HEK293 (cell line): ENCODE measurements at regions not wholly inside any gene's neighbourhood (a gene's known extent, or its start where the extent isn't known, plus 50 kb on each side); places are given as distances from the start of the nearest gene placed in this dataset.

Experiments used
- CTCF ChIA-PET: fragments of 350-600 bp; formaldehyde crosslinking; extraction: SDS; loops from one replicate; lab custom pipeline; 2021; ENCODE audit warnings: antibody characterized with exemption; lab: Yijun Ruan, JAX
- POLR2A ChIA-PET: fragments of 300-600 bp; formaldehyde crosslinking; extraction: SDS; loops from one replicate; lab custom pipeline; 2020; ENCODE audit warnings: antibody characterized with exemption, inconsistent platforms; lab: Yijun Ruan, JAX
- H3K27ac ChIP-seq: fragments of 200-500 bp; sonication (Bioruptor generic); 2 replicates; pipeline ENCODE4 v1.5.1; 2014; ENCODE audit warnings: low read depth, low read length, control low read depth, inconsistent platforms; ENCODE audit errors: extremely low read depth
- H3K36me3 ChIP-seq, 2 experiments: fragments of 200-500 bp in 1 of 2; sonication (Bioruptor generic) in 1 of 2; 1 replicate in 1 of 2; 2 replicates in 1 of 2; pipeline ENCODE4 v1.5.1; 2014 to 2017; ENCODE audit warnings: inconsistent platforms in 2 of 2, low read length in 2 of 2; ENCODE audit not compliant: control insufficient read depth in 2 of 2, insufficient read depth in 1 of 2
- H3K4me1 ChIP-seq: fragments of 200-500 bp; sonication (Bioruptor generic); 2 replicates; pipeline ENCODE4 v1.5.1; 2014; ENCODE audit warnings: mild to moderate bottlenecking, low read length, inconsistent platforms; ENCODE audit not compliant: control insufficient read depth, insufficient read depth
- H3K4me3 ChIP-seq: 2 replicates; pipeline ENCODE4 v1.5.1; 2011; ENCODE audit warnings: low read depth, mild to moderate bottlenecking, control low read depth, low read length, moderate library complexity
- H3K9me3 ChIP-seq: fragments of 200-500 bp; sonication (Bioruptor generic); 2 replicates; pipeline ENCODE4 v1.5.1; 2014; ENCODE audit warnings: low read depth, low read length, inconsistent platforms; ENCODE audit not compliant: control insufficient read depth, insufficient read depth
- AEBP2 ChIP-seq: fragments of 450-650 bp; formaldehyde crosslinking; IDR thresholded peaks from 2 replicates; pipeline ENCODE4 v1.5.1; 2016; ENCODE audit warnings: missing biosample characterization, missing genetic modification characterization, borderline replicate concordance
- ATF2 ChIP-seq: fragments of 450-650 bp; formaldehyde crosslinking; IDR thresholded peaks from 2 replicates; pipeline ENCODE4 v1.5.1; 2016; ENCODE audit warnings: missing biosample characterization, missing genetic modification characterization, low read depth
- BCL11B ChIP-seq: fragments of 450-650 bp; formaldehyde crosslinking; IDR thresholded peaks from 2 replicates; pipeline ENCODE4 v1.5.1; 2016; ENCODE audit warnings: low read depth, missing biosample characterization, missing genetic modification characterization
- ELK4 ChIP-seq: IDR thresholded peaks from 2 replicates; pipeline ENCODE4 v1.6.1; 2011; ENCODE audit warnings: mild to moderate bottlenecking, low read depth, low read length, borderline replicate concordance
- GLI2 ChIP-seq: fragments of 450-650 bp; formaldehyde crosslinking; IDR thresholded peaks from 2 replicates; pipeline ENCODE4; 2017; ENCODE audit warnings: missing biosample characterization, missing genetic modification characterization, low read depth, borderline replicate concordance
- GLI4 ChIP-seq: fragments of 450-650 bp; formaldehyde crosslinking; IDR thresholded peaks from 2 replicates; pipeline ENCODE4 v1.5.1; 2016; ENCODE audit warnings: missing biosample characterization, missing genetic modification characterization
- IKZF3 ChIP-seq: fragments of 450-650 bp; IDR thresholded peaks from 2 replicates; pipeline ENCODE4 v1.5.0; 2018; ENCODE audit warnings: missing biosample characterization, mild to moderate bottlenecking, missing genetic modification characterization, moderate library complexity
- PRDM1 ChIP-seq: fragments of 450-650 bp; formaldehyde crosslinking; IDR thresholded peaks from 2 replicates; pipeline ENCODE4; 2016; ENCODE audit warnings: missing biosample characterization, missing genetic modification characterization
- SALL2 ChIP-seq: fragments of 450-650 bp; formaldehyde crosslinking; IDR thresholded peaks from 2 replicates; pipeline ENCODE4 v1.5.0; 2017; ENCODE audit warnings: missing biosample characterization, mild to moderate bottlenecking, missing genetic modification characterization, borderline replicate concordance
- SP7 ChIP-seq: fragments of 450-650 bp; formaldehyde crosslinking; IDR thresholded peaks from 2 replicates; pipeline ENCODE4 v1.5.1; 2016; ENCODE audit warnings: missing biosample characterization, missing genetic modification characterization
- ZBTB44 ChIP-seq: fragments of 450-650 bp; IDR thresholded peaks from 2 replicates; pipeline ENCODE4 v1.5.1; 2018; ENCODE audit warnings: missing biosample characterization, mild to moderate bottlenecking, missing genetic modification characterization
- ZFP3 ChIP-seq: fragments of 450-650 bp; formaldehyde crosslinking; IDR thresholded peaks from 2 replicates; pipeline ENCODE4 v1.5.1; 2016; ENCODE audit warnings: low read depth, missing biosample characterization, missing genetic modification characterization
- ZFP69B ChIP-seq: fragments of 450-650 bp; formaldehyde crosslinking; IDR thresholded peaks from 2 replicates; pipeline ENCODE4 v1.5.1; 2016; ENCODE audit warnings: missing biosample characterization, missing genetic modification characterization
- ZNF112 ChIP-seq: fragments of 450-650 bp; formaldehyde crosslinking; IDR thresholded peaks from 2 replicates; pipeline ENCODE4 v1.5.0; 2017; ENCODE audit warnings: missing biosample characterization, missing genetic modification characterization
- ZNF169 ChIP-seq: fragments of 450-650 bp; formaldehyde crosslinking; IDR thresholded peaks from 2 replicates; pipeline ENCODE4 v1.5.1; 2016; ENCODE audit warnings: missing biosample characterization, missing genetic modification characterization
- ZNF202 ChIP-seq: fragments of 450-650 bp; formaldehyde crosslinking; IDR thresholded peaks from 2 replicates; pipeline ENCODE4 v1.5.1; 2016; ENCODE audit warnings: missing biosample characterization, missing genetic modification characterization, borderline replicate concordance
- ZNF239 ChIP-seq: fragments of 450-650 bp; formaldehyde crosslinking; IDR thresholded peaks from 2 replicates; pipeline ENCODE4 v1.5.1; 2016; ENCODE audit warnings: missing biosample characterization, missing genetic modification characterization
- ZNF24 ChIP-seq: fragments of 450-650 bp; formaldehyde crosslinking; IDR thresholded peaks from 2 replicates; pipeline ENCODE4 v1.5.1; 2016; ENCODE audit warnings: missing biosample characterization, missing genetic modification characterization
- ZNF302 ChIP-seq: fragments of 450-650 bp; formaldehyde crosslinking; IDR thresholded peaks from 2 replicates; pipeline ENCODE4 v1.5.1; 2016; ENCODE audit warnings: missing biosample characterization, missing genetic modification characterization, low read depth
- ZNF571 ChIP-seq: fragments of 450-650 bp; formaldehyde crosslinking; IDR thresholded peaks from 2 replicates; pipeline ENCODE4 v1.5.0; 2017; ENCODE audit warnings: missing biosample characterization, missing genetic modification characterization
- ZNF629 ChIP-seq: fragments of 450-650 bp; formaldehyde crosslinking; IDR thresholded peaks from 2 replicates; pipeline ENCODE4 v1.5.1; 2017; ENCODE audit warnings: missing biosample characterization, missing genetic modification characterization
- ZNF654 ChIP-seq: fragments of 450-650 bp; formaldehyde crosslinking; IDR thresholded peaks from 2 replicates; pipeline ENCODE4 v1.5.1; 2016; ENCODE audit warnings: low read depth, missing biosample characterization, missing genetic modification characterization
- TF ChIP-seq, protein P1 (sequence below): fragments of 450-650 bp; formaldehyde crosslinking; IDR thresholded peaks from 2 replicates; pipeline ENCODE4; 2016; ENCODE audit warnings: missing biosample characterization, missing genetic modification characterization

DNA sequence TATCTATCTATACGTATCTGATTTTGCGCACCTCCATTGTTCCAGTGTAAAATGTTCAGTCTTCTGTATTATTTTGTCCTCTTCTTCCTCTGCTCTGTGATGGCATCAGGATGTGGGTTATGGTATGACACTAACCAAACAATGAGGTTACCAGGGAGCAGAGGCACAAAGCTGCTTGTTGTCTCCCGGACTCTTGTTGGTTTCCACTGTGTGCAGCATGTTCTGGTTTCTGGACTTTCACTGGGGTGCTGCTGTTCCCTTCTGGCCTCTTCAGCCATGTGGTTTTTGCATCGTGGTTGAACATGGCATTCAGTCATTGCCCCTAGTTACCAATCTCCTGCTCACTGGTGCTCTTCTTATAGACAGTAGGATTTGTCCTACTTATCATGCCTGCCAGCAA is 665.9 kb downstream of the CBLN2 start:
- H3K9me3 ChIP-seq, result no peaks in the 10 kb centered on the region

GRCh38 chr18:71873695-71874094 is 670.4 kb downstream of the CBLN2 start:
- no peak overlapping the region for H3K4me3 ChIP-seq
- ChIA-PET POLR2A (no interaction called here), CTCF (no interaction called here)
- no peak for TF ChIP-seq BCL11B (tag by site-specific recombination)
- no peak for TF ChIP-seq ZNF169
- TF ChIP-seq SALL2, result no peak
- TF ChIP-seq ATF2 (tag by site-specific recombination), result no peak
- TF ChIP-seq ZNF24 (tag by site-specific recombination), result no peak
- no peak for TF ChIP-seq ZFP69B (tag by site-specific recombination)
- H3K4me1 ChIP-seq, result no peaks in the 10 kb centered on the region
- H3K27ac ChIP-seq, result no peak overlapping the region
- H3K36me3 ChIP-seq, result no peaks in the 10 kb centered on the region
- H3K9me3 ChIP-seq, result no peaks in the 10 kb centered on the region

More for the DNA sequence above, 665.9 kb downstream of the CBLN2 start:
- TF ChIP-seq ZNF239 (tag by site-specific recombination), result no peak
- no peak for TF ChIP-seq ZNF202 (tag by site-specific recombination)
- TF ChIP-seq ZNF571 (tag by site-specific recombination), result no peak
- no peak for TF ChIP-seq GLI2 (tag by site-specific recombination)
- TF ChIP-seq SALL2, result no peak
- no peak for TF ChIP-seq SP7 (tag by site-specific recombination)
- CTCF ChIA-PET, result no interaction called here
- no peaks in the 10 kb centered on the region for H3K4me1 ChIP-seq
- POLR2A ChIA-PET, result no interaction called here
- H3K4me3 ChIP-seq, result no peak overlapping the region
- H3K36me3 ChIP-seq, result no peaks in the 10 kb centered on the region
- H3K27ac ChIP-seq, result no peak overlapping the region

GRCh38 chr18:71865888-71866287 is 678.3 kb downstream of the CBLN2 start:
- TF ChIP-seq ZNF112 (tag by site-specific recombination) (no peak), ZNF24 (tag by site-specific recombination) (no peak), ZBTB44 (tag by site-specific recombination) (no peak)
- Histone ChIP-seq H3K9me3 (no peaks in the 10 kb centered on the region), H3K27ac (no peak overlapping the region), H3K36me3 (no peaks in the 10 kb centered on the region), H3K4me1 (no peaks in the 10 kb centered on the region), H3K4me3 (no peak overlapping the region)
- ChIA-PET POLR2A (no interaction called here), CTCF (no interaction called here)

GRCh38 chr18:71850602-71851001 is 693.5 kb downstream of the CBLN2 start:
- Histone ChIP-seq H3K27ac (no peak overlapping the region), H3K9me3 (no peaks in the 10 kb centered on the region), H3K4me3 (no peak overlapping the region), H3K4me1 (no peaks in the 10 kb centered on the region), H3K36me3 (no peaks in the 10 kb centered on the region)
- ChIA-PET CTCF (interaction anchor here (0.6 kb wide), 1 partner anchor 156 kb away, joined by 3 read pairs; no protein-coding TSS in a partner anchor), POLR2A (no interaction called here)
- TF ChIP-seq AEBP2 (tag by site-specific recombination), result no peak
- no peak for TF ChIP-seq ELK4
- no peak for TF ChIP-seq IKZF3 (tag by site-specific recombination)
- no peak for TF ChIP-seq PRDM1 (tag by site-specific recombination)
- TF ChIP-seq, protein P1, sequence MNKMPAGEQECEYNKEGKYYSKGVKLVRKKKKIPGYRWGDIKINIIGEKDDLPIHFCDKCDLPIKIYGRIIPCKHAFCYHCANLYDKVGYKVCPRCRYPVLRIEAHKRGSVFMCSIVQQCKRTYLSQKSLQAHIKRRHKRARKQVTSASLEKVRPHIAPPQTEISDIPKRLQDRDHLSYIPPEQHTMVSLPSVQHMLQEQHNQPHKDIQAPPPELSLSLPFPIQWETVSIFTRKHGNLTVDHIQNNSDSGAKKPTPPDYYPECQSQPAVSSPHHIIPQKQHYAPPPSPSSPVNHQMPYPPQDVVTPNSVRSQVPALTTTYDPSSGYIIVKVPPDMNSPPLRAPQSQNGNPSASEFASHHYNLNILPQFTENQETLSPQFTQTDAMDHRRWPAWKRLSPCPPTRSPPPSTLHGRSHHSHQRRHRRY, result no peak
- no peak for TF ChIP-seq GLI4
- TF ChIP-seq ZNF302, result no peak
- no peak for TF ChIP-seq ZNF654 (tag by site-specific recombination)
- TF ChIP-seq ZFP3 (tag by site-specific recombination), result no peak
- no peak for TF ChIP-seq ZNF629 (tag by site-specific recombination)
